K562 (cell line): ENCODE measurements at regions not wholly inside any gene's neighbourhood (a gene's known extent, or its start where the extent isn't known, plus 50 kb on each side); places are given as distances from the start of the nearest gene placed in this dataset.

Source experiments
- ATF6 ChIP-seq: sonication (generic); formaldehyde crosslinking; IDR thresholded peaks from 2 replicates; pipeline ENCODE4 v1.4.0; 2020; ENCODE audit warnings: mild to moderate bottlenecking, missing genetic modification reagents
- CBX8 ChIP-seq: fragments of 200-600 bp; sonication (generic); IDR thresholded peaks from 2 replicates; pipeline ENCODE4 v1.6.1; 2012; ENCODE audit warnings: borderline replicate concordance, mixed run types, low read depth, mild to moderate bottlenecking, moderate library complexity, mixed read lengths, low read length, control low read depth, inconsistent platforms; ENCODE audit not compliant: poor library complexity, severe bottlenecking; ENCODE audit errors: extremely low read depth
- CHD1 ChIP-seq: fragments of 200-600 bp; sonication (generic); IDR thresholded peaks from one replicate; pipeline ENCODE4 v1.6.1; 2012; ENCODE audit warnings: mild to moderate bottlenecking, moderate library complexity, low read length, inconsistent platforms
- DPF2 ChIP-seq: fragments of 450-650 bp; IDR thresholded peaks from 2 replicates; pipeline ENCODE4 v1.6.1; 2016
- HDGF ChIP-seq: fragments of 450-650 bp; IDR thresholded peaks from 2 replicates; pipeline ENCODE4 v1.6.1; 2016
- KLF10 ChIP-seq: fragments of 250-450 bp; sonication (Bioruptor Pico); IDR thresholded peaks from 2 replicates; pipeline ENCODE4 v1.6.1; 2021; ENCODE audit warnings: matching md5 sums
- SMAD3 ChIP-seq: fragments of 450-650 bp; formaldehyde crosslinking; conservative IDR thresholded peaks from 2 replicates; pipeline ENCODE4 v1.4.0; 2020; ENCODE audit warnings: mild to moderate bottlenecking
- SMAD4 ChIP-seq: fragments of 250-450 bp; sonication (Bioruptor Pico); conservative IDR thresholded peaks from 2 replicates; pipeline ENCODE4 v1.8.0; 2021; ENCODE audit warnings: inconsistent platforms, mild to moderate bottlenecking, moderate library complexity
- SOX6 ChIP-seq: fragments of 450-650 bp; IDR thresholded peaks from 2 replicates; pipeline ENCODE4 v1.6.1; 2014; ENCODE audit warnings: mild to moderate bottlenecking
- TCF7L2 ChIP-seq: fragments of 150-350 bp; IDR thresholded peaks from 2 replicates; pipeline ENCODE4 v1.6.1; 2016; ENCODE audit warnings: low read depth, mild to moderate bottlenecking, low read length, moderate library complexity
- THRAP3 ChIP-seq: fragments of 450-650 bp; IDR thresholded peaks from 2 replicates; pipeline ENCODE4 v1.6.1; 2016; ENCODE audit warnings: mild to moderate bottlenecking, inconsistent platforms, borderline replicate concordance
- TF ChIP-seq, protein P1 (sequence below), 3 experiments: IDR thresholded peaks in 2 of 3; conservative IDR thresholded peaks in 1 of 3; 2 replicates each; pipeline ENCODE4 v1.5.1; 2011 to 2012; ENCODE audit warnings: low read length in 3 of 3, mild to moderate bottlenecking in 3 of 3, control low read depth in 2 of 3, improper control_type of control experiment in 1 of 3, inconsistent platforms in 1 of 3, low read depth in 1 of 3, mixed read lengths in 1 of 3, moderate library complexity in 1 of 3; ENCODE audit not compliant: insufficient read depth in 2 of 3

DNA sequence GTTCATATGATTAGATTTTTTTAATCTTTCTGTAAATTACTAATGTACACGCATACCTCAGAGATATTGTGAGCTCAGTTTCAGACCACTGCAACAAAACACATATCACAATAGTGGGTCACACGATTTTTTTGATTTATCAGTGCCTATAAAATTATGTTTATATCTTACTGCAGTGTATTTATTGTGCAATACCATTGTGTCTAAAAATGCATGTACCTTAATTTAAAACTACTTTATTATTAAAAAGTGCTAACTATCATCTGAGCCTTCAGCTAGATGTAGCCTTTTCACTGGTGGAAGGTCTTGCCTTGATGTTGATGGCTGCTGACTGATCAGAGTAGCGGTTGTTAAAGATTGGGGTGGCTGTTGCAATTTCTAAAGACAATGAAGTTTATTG is 918.8 kb upstream of the CHORDC1 start:
- no peak for TF ChIP-seq TCF7L2
- TF ChIP-seq, protein P1, sequence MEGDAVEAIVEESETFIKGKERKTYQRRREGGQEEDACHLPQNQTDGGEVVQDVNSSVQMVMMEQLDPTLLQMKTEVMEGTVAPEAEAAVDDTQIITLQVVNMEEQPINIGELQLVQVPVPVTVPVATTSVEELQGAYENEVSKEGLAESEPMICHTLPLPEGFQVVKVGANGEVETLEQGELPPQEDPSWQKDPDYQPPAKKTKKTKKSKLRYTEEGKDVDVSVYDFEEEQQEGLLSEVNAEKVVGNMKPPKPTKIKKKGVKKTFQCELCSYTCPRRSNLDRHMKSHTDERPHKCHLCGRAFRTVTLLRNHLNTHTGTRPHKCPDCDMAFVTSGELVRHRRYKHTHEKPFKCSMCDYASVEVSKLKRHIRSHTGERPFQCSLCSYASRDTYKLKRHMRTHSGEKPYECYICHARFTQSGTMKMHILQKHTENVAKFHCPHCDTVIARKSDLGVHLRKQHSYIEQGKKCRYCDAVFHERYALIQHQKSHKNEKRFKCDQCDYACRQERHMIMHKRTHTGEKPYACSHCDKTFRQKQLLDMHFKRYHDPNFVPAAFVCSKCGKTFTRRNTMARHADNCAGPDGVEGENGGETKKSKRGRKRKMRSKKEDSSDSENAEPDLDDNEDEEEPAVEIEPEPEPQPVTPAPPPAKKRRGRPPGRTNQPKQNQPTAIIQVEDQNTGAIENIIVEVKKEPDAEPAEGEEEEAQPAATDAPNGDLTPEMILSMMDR (IDR thresholded peaks at IDR 0.05 in 2 of 3, conservative IDR thresholded peaks at IDR 0.05 in 1 of 3; ENCODE audit: insufficient read depth in 2 of 3, low read depth in 1 of 3, low read length in 3 of 3), result no peak
- no peak for TF ChIP-seq HDGF
- TF ChIP-seq SMAD4 (CRISPR knock-in tag), result no peak
- no peak for TF ChIP-seq DPF2
- TF ChIP-seq SOX6, result no peak
- TF ChIP-seq KLF10 (CRISPR knock-in tag), result no peak
- no peak for TF ChIP-seq ATF6
- no peak for TF ChIP-seq CHD1
- no peak for TF ChIP-seq CBX8
- TF ChIP-seq SMAD3 (CRISPR knock-in tag), result no peak
- TF ChIP-seq THRAP3, result no peak
